Fibroblast of the aortic adventitia (primary cell): ENCODE measurements at regions not wholly inside any gene's neighbourhood (a gene's known extent, or its start where the extent isn't known, plus 50 kb on each side); places are given as distances from the start of the nearest gene placed in this dataset.

ENCODE experiments used
- DNase-seq: peaks from one replicate; pipeline ENCODE4 v3.0.0-alpha.2; 2010; ENCODE audit warnings: low read depth
- H3K4me3 ChIP-seq: 2 replicates; pipeline ENCODE4 v1.5.1; 2011; ENCODE audit warnings: low read depth, mild to moderate bottlenecking, control low read depth, low read length, moderate library complexity
- TF ChIP-seq, protein P1 (sequence below): IDR thresholded peaks from 2 replicates; pipeline ENCODE4 v1.5.1; 2011; ENCODE audit warnings: mild to moderate bottlenecking, low read length, control low read depth, inconsistent platforms; ENCODE audit not compliant: insufficient read depth

DNA sequence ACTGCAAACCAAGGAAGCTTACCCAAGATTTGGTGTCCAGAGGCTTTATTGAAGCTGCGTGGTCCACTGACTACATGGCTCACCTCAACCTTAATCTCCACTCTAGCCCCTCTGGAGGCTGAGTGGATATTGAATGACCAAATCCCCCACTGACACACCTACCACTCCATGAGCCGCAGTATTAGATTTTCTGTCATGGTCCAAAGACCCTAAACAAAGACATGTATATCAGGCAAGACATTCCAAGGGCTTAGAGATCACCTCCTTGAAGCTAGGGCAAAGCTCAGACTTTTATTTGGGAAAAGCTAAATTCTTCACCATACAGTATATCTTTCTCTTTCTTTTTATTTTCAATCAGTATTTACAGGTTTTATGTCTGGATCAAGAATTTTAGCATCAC lies 346.2 kb upstream of the CTNND2 start:
- H3K4me3 ChIP-seq, result no peak overlapping the region
- TF ChIP-seq, protein P1, sequence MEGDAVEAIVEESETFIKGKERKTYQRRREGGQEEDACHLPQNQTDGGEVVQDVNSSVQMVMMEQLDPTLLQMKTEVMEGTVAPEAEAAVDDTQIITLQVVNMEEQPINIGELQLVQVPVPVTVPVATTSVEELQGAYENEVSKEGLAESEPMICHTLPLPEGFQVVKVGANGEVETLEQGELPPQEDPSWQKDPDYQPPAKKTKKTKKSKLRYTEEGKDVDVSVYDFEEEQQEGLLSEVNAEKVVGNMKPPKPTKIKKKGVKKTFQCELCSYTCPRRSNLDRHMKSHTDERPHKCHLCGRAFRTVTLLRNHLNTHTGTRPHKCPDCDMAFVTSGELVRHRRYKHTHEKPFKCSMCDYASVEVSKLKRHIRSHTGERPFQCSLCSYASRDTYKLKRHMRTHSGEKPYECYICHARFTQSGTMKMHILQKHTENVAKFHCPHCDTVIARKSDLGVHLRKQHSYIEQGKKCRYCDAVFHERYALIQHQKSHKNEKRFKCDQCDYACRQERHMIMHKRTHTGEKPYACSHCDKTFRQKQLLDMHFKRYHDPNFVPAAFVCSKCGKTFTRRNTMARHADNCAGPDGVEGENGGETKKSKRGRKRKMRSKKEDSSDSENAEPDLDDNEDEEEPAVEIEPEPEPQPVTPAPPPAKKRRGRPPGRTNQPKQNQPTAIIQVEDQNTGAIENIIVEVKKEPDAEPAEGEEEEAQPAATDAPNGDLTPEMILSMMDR, result no peak
- no peak for DNase-seq

DNA sequence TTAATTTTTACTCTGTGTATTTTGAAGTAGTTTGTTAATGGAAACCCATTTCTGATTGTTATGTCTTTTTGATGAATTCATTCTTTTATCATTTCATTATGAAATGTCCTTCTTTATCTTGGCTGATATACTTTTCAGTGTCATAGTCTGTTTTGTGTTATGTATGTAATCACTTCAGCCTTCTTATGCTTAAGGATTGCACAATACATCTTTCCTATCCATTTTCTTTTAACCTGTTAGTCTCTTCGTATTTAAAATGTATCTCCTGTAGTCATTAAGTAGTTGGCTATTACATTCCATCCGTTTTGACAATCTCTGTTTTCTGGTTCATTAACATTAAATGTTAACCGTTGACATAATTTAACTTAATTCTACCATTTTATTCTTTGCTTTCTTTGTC lies 344.6 kb upstream of the CTNND2 start:
- H3K4me3 ChIP-seq, result no peak overlapping the region
- DNase-seq, result no peak
- TF ChIP-seq, protein P1, result no peak

- TF ChIP-seq, protein P1, result no peak
- DNase-seq, result no peak
- H3K4me3 ChIP-seq, result no peak overlapping the region
Measured at GRCh38 chr5:12246036-12246435, 341.8 kb upstream of the CTNND2 start.

GRCh38 chr5:12245429-12245828 lies 341.2 kb upstream of the CTNND2 start:
- no peak overlapping the region for H3K4me3 ChIP-seq
- DNase-seq, result no peak
- TF ChIP-seq, protein P1, result no peak

DNA sequence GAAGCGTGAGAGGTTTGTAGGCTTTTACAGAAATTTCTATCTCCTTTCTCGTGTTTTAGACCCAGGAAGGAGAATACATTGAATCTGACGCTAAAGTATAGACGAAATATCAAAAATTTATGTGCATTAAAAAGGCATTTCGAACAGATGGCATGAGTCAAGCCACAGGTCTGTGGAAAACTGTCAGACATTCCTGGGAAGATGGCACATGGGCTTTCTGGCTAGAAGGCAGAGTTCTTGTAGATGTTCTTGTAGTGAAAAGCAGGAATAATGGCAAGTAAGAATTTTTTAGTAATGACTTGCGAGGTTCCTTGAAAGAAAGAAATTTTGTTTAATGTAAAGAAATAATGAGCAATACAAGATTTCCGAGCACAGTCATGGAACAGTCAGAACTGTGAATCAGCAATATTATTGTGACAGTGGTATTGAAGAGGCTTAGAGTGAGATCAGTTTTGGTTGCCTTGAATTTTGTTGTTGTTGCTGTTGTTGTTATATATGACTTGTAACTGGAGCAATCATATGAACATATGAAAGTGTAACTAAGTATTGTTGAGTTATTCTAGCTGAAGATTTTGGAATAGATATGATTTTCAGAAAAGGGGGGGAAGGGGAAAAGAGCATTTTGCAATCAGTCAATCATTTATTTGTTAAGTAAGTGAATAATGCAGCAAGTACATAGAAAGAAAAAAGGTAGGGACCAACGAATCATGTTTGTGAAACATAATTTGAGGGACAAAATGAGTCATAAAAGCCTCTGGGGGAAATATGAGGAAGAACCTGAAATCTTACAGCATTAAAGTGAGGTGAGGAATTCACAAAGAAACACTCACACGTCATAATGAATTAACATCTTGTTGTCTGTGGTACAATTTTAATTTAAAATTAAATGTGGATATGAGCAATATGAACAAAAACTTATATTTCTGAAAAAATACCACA lies 339.0 kb upstream of the CTNND2 start:
- TF ChIP-seq, protein P1, result no peak
- DNase-seq, result no peak
- no peak overlapping the region for H3K4me3 ChIP-seq

DNA sequence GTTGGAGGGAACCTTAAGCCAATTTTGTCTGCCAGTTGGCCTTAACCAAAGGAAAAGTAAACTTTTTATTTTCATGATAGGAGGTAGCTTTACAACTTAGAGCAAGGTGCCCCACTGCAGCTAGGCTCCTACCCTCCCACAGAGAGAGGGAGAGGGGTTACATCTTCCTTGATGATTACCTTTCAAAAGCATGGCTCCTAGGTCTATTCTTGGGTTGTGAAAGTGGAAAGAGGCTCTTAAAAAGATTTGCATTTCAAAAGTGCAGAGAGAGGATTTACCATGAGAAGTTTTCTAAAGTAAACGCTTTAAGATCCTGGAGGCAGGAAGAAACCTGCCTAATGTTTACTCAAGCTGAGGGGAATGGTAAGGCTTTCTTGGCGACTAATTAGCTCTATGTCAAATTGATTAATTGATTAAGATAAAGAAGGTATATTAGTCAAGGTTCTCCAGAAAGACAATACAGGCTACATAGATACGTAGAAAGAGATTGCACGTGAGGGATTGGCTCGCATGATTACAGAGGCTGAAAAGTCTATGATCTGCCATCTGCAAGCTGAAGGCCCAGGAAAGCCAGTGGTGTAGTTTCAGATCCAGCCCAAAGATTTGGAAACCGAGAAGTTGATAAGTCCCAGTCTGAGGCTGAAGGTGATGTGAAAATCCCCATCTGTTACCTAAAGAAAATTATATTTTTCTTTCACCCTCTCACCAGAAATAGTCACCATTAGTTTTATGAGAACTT lies 333.8 kb upstream of the CTNND2 start:
- no peak overlapping the region for H3K4me3 ChIP-seq
- no peak for DNase-seq
- TF ChIP-seq, protein P1, result no peak
